Epithelial cell of proximal tubule (primary cell): ENCODE measurements at regions not wholly inside any gene's neighbourhood (a gene's known extent, or its start where the extent isn't known, plus 50 kb on each side); places are given as distances from the start of the nearest gene placed in this dataset.

ENCODE experiments used
- DNase-seq: peaks from one replicate; pipeline ENCODE4 v3.0.0-alpha.2; 2011; ENCODE audit warnings: low read depth
- H3K4me3 ChIP-seq: 2 replicates; pipeline ENCODE4 v1.5.1; 2011; ENCODE audit warnings: low read depth, mild to moderate bottlenecking, low read length
- TF ChIP-seq, protein P1 (sequence below): conservative IDR thresholded peaks from 2 replicates; pipeline ENCODE4 v1.5.1; 2012; ENCODE audit warnings: low read depth, mild to moderate bottlenecking, low read length

DNA sequence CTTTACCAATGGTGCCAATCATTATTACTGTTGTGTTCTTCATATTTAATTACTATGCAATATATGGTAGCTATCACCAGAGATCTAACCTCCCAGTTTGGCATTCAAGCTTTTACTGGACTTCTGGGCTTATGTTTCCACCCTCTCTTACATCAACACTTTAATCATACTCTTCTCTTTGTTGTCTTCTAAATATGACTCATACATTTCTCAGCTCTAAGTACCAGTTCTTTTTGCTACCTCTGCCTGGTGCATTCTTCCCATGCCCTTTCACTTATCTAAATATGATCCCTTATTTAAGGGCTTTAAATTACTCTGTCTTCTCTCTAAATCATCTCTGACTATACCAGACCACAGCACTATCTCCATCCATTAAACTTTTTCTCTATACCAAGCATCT lies 246.1 kb upstream of the CCDC196 start:
- TF ChIP-seq, protein P1, sequence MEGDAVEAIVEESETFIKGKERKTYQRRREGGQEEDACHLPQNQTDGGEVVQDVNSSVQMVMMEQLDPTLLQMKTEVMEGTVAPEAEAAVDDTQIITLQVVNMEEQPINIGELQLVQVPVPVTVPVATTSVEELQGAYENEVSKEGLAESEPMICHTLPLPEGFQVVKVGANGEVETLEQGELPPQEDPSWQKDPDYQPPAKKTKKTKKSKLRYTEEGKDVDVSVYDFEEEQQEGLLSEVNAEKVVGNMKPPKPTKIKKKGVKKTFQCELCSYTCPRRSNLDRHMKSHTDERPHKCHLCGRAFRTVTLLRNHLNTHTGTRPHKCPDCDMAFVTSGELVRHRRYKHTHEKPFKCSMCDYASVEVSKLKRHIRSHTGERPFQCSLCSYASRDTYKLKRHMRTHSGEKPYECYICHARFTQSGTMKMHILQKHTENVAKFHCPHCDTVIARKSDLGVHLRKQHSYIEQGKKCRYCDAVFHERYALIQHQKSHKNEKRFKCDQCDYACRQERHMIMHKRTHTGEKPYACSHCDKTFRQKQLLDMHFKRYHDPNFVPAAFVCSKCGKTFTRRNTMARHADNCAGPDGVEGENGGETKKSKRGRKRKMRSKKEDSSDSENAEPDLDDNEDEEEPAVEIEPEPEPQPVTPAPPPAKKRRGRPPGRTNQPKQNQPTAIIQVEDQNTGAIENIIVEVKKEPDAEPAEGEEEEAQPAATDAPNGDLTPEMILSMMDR = no peak
- no peak overlapping the region for H3K4me3 ChIP-seq
- DNase-seq = no peak

DNA sequence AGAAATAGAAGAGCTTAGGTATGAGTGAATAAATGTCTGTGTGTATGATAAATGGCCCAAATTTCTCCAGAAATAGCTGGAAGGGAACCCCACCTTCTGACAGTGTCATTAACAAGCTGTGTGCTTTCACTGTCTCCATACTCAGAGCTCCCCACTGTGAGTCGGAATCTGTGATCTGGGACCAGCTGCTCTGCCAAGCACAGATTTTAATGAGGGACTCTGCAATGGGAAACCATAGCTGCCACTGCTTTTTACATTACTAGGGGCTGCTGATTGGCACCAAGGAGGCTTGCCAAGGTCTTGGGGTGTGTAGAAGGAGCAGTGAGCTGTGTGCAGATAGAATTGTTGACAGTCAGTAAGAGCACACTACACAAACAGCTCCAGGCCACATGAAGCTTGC lies 244.2 kb upstream of the CCDC196 start:
- no peak overlapping the region for H3K4me3 ChIP-seq
- TF ChIP-seq, protein P1 = no peak
- DNase-seq = no peak

DNA sequence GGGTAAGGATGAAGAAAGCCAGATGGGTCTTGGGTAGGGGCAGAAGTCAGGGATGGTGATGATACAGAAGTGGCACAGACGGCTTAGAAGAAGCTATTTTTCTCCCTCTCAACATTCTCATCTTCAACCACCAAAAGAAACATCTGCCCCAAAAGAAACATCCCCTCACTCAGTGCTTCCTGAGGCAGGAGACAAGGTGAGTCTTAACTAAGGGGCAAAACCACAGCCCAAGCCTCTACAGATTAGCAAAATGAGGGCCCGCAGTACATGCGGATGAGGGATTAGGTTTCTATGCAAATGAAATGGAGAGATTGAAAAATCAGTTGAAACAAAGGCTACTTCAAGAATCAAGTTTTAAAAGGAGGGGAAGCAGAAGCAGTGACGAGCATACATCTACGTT lies 241.3 kb upstream of the CCDC196 start:
- DNase-seq = no peak
- TF ChIP-seq, protein P1 = no peak
- no peak overlapping the region for H3K4me3 ChIP-seq

DNA sequence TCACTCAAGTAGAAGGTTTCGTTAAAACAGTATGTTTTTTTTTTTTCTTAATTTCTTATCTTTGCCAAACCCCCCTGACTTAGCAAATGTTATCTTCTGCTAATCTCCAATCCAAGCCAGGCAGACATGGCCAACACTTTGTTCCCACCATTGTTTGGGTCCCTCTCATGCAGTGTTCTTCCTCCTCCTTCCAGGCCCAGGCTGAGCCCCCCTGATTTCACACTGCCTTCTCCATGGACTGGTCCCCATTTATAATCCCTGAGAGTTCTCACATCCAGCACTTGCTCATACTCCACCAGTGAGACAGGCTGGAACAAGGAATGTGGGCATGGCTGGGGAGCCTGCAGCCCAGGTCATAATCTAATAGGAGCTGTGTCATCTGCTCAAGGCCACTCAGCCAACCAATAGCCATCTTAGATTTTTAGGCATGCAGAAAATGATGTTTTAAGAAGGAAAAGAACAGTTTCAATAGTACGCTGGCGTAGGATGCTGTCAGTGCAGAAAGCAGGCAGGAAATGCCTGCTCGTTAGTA lies 238.4 kb upstream of the CCDC196 start:
- no peak for DNase-seq
- TF ChIP-seq, protein P1 = no peak

DNA sequence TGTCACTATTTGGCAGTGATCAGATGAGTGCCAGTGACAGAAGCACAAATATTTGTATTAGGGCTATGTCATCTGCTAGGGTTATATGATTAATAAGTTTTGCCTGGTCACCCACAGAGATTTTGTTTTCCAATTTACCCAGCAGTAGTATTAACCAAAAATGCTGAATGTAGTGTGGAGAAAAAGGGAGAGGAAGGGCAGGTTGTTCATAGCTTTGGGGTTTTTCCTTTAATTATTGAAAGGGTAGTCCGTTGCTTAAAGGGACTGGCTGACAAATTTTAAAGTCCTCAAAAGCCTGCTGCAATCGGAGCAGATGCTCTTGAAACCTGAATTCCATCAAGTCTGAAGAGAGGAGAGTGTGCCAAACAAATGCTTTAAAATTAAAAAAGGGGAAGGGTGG lies 237.9 kb upstream of the CCDC196 start:
- TF ChIP-seq, protein P1 = no peak
- no peak for DNase-seq
- H3K4me3 ChIP-seq = no peak overlapping the region

More for the DNA sequence above, 238.4 kb upstream of the CCDC196 start:
- H3K4me3 ChIP-seq = no peak overlapping the region

DNA sequence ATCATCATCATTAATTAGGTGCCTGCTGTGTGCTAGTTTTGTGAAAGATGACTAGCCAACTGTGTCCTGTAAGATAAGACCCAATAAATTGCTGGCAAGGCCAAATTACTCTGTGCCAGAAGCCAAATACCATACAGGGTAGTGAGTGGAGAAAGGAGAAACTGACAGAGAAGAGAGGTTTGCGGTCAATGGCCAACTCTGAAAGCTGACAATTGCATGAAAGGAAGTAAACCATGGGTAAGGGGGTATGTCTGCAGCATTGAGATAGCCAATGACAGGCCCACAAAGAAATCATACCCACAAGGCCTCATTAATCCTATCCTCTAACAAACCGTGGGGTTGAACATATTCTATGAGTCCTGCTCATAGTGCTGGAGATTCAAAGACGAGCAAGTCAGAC lies 236.6 kb upstream of the CCDC196 start:
- H3K4me3 ChIP-seq = no peak overlapping the region
- TF ChIP-seq, protein P1 = no peak
- DNase-seq = no peak

DNA sequence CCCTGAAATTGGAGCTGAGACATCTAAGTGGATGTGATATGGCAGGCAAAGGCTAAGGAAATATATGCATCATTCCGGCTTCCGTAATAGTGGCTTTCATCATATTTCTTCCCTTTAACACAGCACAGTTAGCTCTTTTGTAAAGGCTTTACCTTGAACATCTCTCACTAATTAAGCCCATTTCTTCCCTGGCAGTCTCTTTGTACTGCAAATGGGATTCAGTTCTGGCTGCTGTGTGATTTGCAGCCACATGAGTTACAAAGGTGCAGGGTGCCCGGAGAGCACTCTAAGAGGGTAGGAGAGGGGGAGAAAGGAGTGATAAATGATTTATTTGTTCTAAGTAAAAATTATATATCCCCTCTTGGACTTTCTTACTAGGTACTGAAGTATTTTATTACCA lies 232.1 kb upstream of the CCDC196 start:
- no peak for DNase-seq
- TF ChIP-seq, protein P1 = no peak
- no peak overlapping the region for H3K4me3 ChIP-seq
